ENCODE measurements at regions not wholly inside any gene's neighbourhood (a gene's known extent, or its start where the extent isn't known, plus 50 kb on each side); places are given as distances from the start of the nearest gene placed in this dataset.

GRCh38 chr9:81519816-81520495 is 169.4 kb downstream of the TLE1 start:
- WGBS, 4 donors, result 80 to 98% (median 92%) methylated on average over 2 of the region's 2 CpGs

GRCh38 chr9:81517954-81518353 is 171.4 kb downstream of the TLE1 start:
- 89 to 95% (median 92%) methylated on average over 2 of the region's 2 CpGs for WGBS, 4 donors
- TF ChIP-seq POLR2A (IDR thresholded peaks at IDR 0.05) (no peak), CTCF (IDR thresholded peaks at IDR 0.05) (no peak)
- Histone ChIP-seq H3K4me1 (replicated peaks in 1 of 2) (peaks cover 0 to 4% of the 10 kb centered on the region in 2 donors), H3K9me3 (replicated peaks in 1 of 3) (no peaks in the 10 kb centered on the region), H3K27ac (no peak overlapping the region), H3K4me3 (no peak overlapping the region), H3K27me3 (no peaks in the 10 kb centered on the region), H3K36me3 (replicated peaks in 1 of 2) (no peaks in the 10 kb centered on the region)
- intact Hi-C loops (cut with DNase I), result no loop called here
- no peak for DNase-seq

More at GRCh38 chr9:81519816-81520495, 169.4 kb downstream of the TLE1 start:
- H3K27me3 ChIP-seq, result no peaks in the 10 kb centered on the region
- no peaks in the 10 kb centered on the region for H3K36me3 ChIP-seq (replicated peaks in 1 of 2)
- H3K27ac ChIP-seq, result no peak overlapping the region
- DNase-seq, result no peak
- H3K4me3 ChIP-seq, result no peak overlapping the region
- TF ChIP-seq CTCF (IDR thresholded peaks at IDR 0.05) (no peak), POLR2A (IDR thresholded peaks at IDR 0.05) (no peak)
- H3K4me1 ChIP-seq (replicated peaks in 1 of 2), result peaks cover 0 to 4% of the 10 kb centered on the region in 2 donors
- no peaks in the 10 kb centered on the region for H3K9me3 ChIP-seq (replicated peaks in 1 of 3)
- intact Hi-C loops (cut with DNase I), result loop anchor here (10.0 kb wide), 2 partner anchors 85 to 165 kb away; partner anchors contain the start of gene TLE1 (in 1 of the 2)

GRCh38 chr9:81513059-81513458 is 176.3 kb downstream of the TLE1 start:
- H3K4me1 ChIP-seq (replicated peaks in 1 of 2), result no peaks in the 10 kb centered on the region
- no peaks in the 10 kb centered on the region for H3K9me3 ChIP-seq (replicated peaks in 1 of 3)
- H3K36me3 ChIP-seq (replicated peaks in 1 of 2), result no peaks in the 10 kb centered on the region
- TF ChIP-seq POLR2A (IDR thresholded peaks at IDR 0.05) (no peak), CTCF (IDR thresholded peaks at IDR 0.05) (no peak)
- no peak overlapping the region for H3K4me3 ChIP-seq
- H3K27me3 ChIP-seq, result no peaks in the 10 kb centered on the region
- intact Hi-C loops (cut with DNase I), result no loop called here
- DNase-seq, result no peak
- 44 to 50% (median 45%) methylated on average over 2 of the region's 2 CpGs for WGBS, 4 donors
- H3K27ac ChIP-seq, result no peak overlapping the region

GRCh38 chr9:81512641-81513040 is 176.7 kb downstream of the TLE1 start:
- intact Hi-C loops (cut with DNase I), result no loop called here
- DNase-seq, result no peak
- TF ChIP-seq CTCF (IDR thresholded peaks at IDR 0.05) (no peak), POLR2A (IDR thresholded peaks at IDR 0.05) (no peak)
- H3K4me3 ChIP-seq, result no peak overlapping the region
- H3K4me1 ChIP-seq (replicated peaks in 1 of 2), result no peaks in the 10 kb centered on the region
- H3K9me3 ChIP-seq (replicated peaks in 1 of 3), result no peaks in the 10 kb centered on the region
- H3K27me3 ChIP-seq, result no peaks in the 10 kb centered on the region
- 84 to 94% (median 88%) methylated on average over 1 of the region's 1 CpG for WGBS, 4 donors
- no peak overlapping the region for H3K27ac ChIP-seq
- no peaks in the 10 kb centered on the region for H3K36me3 ChIP-seq (replicated peaks in 1 of 2)

Data from adrenal gland (tissue), 9 donors.